Bronchial epithelial cell (primary cell): ENCODE measurements at regions not wholly inside any gene's neighbourhood (a gene's known extent, or its start where the extent isn't known, plus 50 kb on each side); places are given as distances from the start of the nearest gene placed in this dataset.

Experiments used
- DNase-seq: peaks from one replicate; pipeline ENCODE4 v3.0.0-alpha.2; 2010; ENCODE audit warnings: low read depth
- FAIRE-seq: peaks from 2 replicates; lab custom pipeline; 2011; peaks lifted over from hg19 to GRCh38; lab: Jason Lieb, UNC
- H3K27me3 ChIP-seq: 2 replicates; pipeline ENCODE4 v1.5.1; 2011; ENCODE audit warnings: low read length; ENCODE audit not compliant: control insufficient read depth, insufficient read depth
- H3K36me3 ChIP-seq: 2 replicates; pipeline ENCODE4 v1.5.1; 2011; ENCODE audit warnings: low read length; ENCODE audit not compliant: control insufficient read depth, insufficient read depth
- H3K4me3 ChIP-seq: 2 replicates; pipeline ENCODE4 v1.5.1; 2011; ENCODE audit warnings: mild to moderate bottlenecking, low read depth, low read length, control low read depth
- TF ChIP-seq, protein P1 (sequence below): IDR thresholded peaks from 2 replicates; pipeline ENCODE4 v1.5.1; 2011; ENCODE audit warnings: mild to moderate bottlenecking, moderate library complexity, low read length, control low read depth, inconsistent platforms; ENCODE audit not compliant: insufficient read depth, severe bottlenecking

DNA sequence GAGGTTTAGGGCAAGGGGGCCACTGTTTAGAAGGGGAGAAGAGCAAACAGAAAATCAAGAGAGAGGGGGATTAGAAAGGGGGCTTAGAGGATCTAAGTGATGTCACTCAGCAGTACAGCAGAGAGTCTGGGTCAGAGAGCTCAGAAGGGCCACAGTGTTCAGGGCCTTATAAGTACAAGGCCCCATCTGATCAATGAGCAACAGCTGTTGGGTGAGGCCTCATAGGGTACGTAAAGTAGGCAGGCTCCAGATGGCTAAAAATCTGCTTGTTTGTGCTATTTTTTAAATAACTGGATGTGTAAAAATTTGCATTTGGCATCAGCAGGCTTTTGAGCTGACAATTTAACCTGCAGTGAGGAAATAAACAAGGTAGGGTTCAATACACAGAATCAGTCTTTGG lies 149.8 kb downstream of the SH3BGRL2 start:
- TF ChIP-seq, protein P1, sequence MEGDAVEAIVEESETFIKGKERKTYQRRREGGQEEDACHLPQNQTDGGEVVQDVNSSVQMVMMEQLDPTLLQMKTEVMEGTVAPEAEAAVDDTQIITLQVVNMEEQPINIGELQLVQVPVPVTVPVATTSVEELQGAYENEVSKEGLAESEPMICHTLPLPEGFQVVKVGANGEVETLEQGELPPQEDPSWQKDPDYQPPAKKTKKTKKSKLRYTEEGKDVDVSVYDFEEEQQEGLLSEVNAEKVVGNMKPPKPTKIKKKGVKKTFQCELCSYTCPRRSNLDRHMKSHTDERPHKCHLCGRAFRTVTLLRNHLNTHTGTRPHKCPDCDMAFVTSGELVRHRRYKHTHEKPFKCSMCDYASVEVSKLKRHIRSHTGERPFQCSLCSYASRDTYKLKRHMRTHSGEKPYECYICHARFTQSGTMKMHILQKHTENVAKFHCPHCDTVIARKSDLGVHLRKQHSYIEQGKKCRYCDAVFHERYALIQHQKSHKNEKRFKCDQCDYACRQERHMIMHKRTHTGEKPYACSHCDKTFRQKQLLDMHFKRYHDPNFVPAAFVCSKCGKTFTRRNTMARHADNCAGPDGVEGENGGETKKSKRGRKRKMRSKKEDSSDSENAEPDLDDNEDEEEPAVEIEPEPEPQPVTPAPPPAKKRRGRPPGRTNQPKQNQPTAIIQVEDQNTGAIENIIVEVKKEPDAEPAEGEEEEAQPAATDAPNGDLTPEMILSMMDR: no peak
- DNase-seq (no peak), FAIRE-seq (no peak)
- Histone ChIP-seq H3K27me3 (no peaks in the 10 kb centered on the region), H3K36me3 (no peaks in the 10 kb centered on the region), H3K4me3 (no peak overlapping the region)

DNA sequence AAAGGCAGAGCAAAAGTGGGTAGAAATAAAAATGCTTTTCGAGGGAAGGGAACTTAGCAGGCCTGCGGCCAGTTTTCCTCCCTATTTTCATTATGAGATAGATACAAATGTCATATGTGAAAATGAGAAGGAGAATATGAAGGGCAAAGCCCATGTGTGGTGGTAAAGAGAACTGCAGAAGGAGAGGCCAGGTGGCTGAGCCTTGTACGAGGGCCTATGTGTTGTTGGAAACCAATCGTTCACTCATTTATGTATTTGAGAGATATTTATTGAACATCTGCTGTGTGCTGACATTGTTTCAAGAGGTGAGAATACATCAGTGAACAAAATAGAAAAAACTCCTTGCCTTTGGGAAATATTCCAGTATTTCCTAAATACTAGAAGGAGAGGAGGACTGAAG lies 147.7 kb downstream of the SH3BGRL2 start:
- TF ChIP-seq, protein P1: no peak
- FAIRE-seq (no peak), DNase-seq (no peak)
- H3K4me3 ChIP-seq: no peak overlapping the region
- no peaks in the 10 kb centered on the region for H3K27me3 ChIP-seq
- H3K36me3 ChIP-seq: no peaks in the 10 kb centered on the region

DNA sequence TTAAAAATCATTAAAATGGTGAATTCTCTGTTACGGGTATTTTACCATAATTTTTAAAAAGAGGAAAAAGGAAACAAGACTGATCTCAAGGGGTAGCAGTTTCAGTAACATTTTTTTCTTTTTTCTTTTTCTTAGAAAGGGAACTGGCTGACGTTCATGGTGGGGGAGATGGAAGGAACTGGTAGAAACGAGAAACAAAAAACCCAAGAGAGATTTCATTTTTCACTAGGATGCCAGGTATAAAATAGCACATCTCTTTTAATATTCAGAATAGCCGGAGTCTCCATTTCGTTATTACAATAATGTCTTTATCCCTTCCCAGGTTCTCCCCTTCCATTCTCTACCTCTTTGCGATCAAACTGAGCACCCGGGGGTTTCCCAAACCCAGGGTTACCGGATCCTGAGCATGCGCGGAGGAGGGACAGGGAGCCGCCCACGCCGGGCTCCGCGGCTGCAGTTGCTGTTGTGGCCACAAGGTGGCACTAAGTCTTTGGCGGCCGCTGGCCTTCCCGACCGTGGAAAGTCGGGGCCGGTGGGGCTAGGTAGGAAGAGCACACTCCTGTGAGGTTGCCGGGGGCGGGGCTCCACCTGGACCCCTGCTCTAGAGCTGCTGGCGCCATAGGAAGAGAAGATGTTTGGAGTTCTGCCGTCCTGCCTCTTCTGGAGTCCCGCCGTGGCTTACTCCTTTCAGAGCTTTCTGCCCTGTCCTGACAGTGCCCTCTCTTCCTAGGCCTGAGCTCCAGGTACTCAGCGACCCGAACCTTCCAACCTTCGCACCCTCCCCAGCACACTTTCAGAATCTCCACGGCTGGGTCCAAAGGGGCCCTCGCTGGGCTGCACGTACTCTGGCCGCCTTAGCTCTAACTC lies 146.8 kb downstream of the SH3BGRL2 start:
- no peaks in the 10 kb centered on the region for H3K36me3 ChIP-seq
- FAIRE-seq (no peak), DNase-seq (peak; percentile 60)
- no peaks in the 10 kb centered on the region for H3K27me3 ChIP-seq
- H3K4me3 ChIP-seq: no peak overlapping the region
- TF ChIP-seq, protein P1: peak; percentile 97

- H3K27me3 ChIP-seq: no peaks in the 10 kb centered on the region
- no peak overlapping the region for H3K4me3 ChIP-seq
- H3K36me3 ChIP-seq: no peaks in the 10 kb centered on the region
- FAIRE-seq: no peak
- DNase-seq: no peak
- TF ChIP-seq, protein P1: no peak
Observed at GRCh38 chr6:79776076-79776475, 144.9 kb downstream of the SH3BGRL2 start.

DNA sequence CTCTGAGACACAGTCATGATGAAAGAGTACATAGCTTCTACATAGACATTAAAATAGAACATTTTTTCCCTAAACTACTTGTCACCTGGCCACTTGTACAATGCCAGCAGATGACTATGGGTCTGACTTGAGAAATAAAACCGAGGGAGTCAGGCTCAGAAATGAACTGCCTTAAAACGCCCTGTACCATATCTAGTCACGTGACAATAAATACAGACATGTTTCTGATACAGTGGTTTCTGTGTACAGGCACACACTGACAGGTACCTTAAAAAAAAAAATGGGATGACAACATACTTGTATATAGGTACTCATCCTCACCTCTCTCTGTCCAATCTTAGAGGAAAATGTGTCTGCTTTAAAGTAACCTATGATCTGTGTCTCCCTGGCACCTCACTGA lies 144.1 kb downstream of the SH3BGRL2 start:
- H3K27me3 ChIP-seq: no peaks in the 10 kb centered on the region
- DNase-seq (no peak), FAIRE-seq (no peak)
- H3K36me3 ChIP-seq: no peaks in the 10 kb centered on the region
- no peak overlapping the region for H3K4me3 ChIP-seq
- TF ChIP-seq, protein P1: no peak
